ENCODE measurements at regions not wholly inside any gene's neighbourhood (a gene's known extent, or its start where the extent isn't known, plus 50 kb on each side); places are given as distances from the start of the nearest gene placed in this dataset.
"Not testable (repeated sequence)": the region's sequence is repeated elsewhere in the genome, so short reads cannot be mapped to it uniquely, and the experiment has no call there.

DNA sequence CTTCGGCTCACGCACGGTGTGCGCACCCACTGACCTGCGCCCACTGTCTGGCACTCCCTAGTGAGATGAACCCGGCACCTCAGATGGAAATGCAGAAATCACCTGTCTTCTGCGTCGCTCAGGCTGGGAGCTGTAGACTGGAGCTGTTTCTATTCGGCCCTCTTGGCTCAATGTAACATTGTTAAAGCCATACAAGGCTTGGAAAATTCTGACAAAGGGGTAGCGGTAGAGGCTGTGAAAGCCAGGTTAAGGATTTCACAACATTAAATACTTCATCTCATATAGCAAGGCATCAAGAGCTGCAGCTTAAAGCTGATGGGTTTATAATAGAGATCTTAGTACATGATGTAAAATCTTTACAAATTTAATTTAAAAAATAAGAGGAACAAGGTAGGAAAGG, 211.8 kb downstream of the BTBD3 start:
- not testable (repeated sequence) for TF ChIP-seq CTCF (IDR thresholded peaks at IDR 0.05; ENCODE audit: extremely low read depth in 1 of 2, insufficient read depth in 1 of 2, low read depth in 1 of 2, low read length in 2 of 2); EZH2 (IDR thresholded peaks at IDR 0.05; ENCODE audit: borderline replicate concordance, low read depth, low read length, severe bottlenecking); POLR2A (IDR thresholded peaks at IDR 0.05; ENCODE audit: low read depth, low read length); MYC (IDR thresholded peaks at IDR 0.05; ENCODE audit: low read depth, low read length); GATA2 (IDR thresholded peaks at IDR 0.05; ENCODE audit: insufficient read depth, insufficient read length, low read depth, low read length)
